Fibroblast of lung (primary cell): ENCODE measurements at regions not wholly inside any gene's neighbourhood (a gene's known extent, or its start where the extent isn't known, plus 50 kb on each side); places are given as distances from the start of the nearest gene placed in this dataset.

Experiments used
- EZH2 ChIP-seq: IDR thresholded peaks from 2 replicates; pipeline ENCODE4 v1.5.1; 2012; ENCODE audit warnings: low read length, control low read depth, mild to moderate bottlenecking; ENCODE audit errors: missing control alignments
- TF ChIP-seq, protein P1 (sequence below), 2 donors: IDR thresholded peaks in 1 of 2; conservative IDR thresholded peaks in 1 of 2; 1 replicate in 1 of 2; 2 replicates in 1 of 2; pipeline ENCODE4 v1.5.1; 2011 to 2012; ENCODE audit warnings: low read length in 2 of 2, control low read depth in 1 of 2, inconsistent platforms in 1 of 2, low read depth in 1 of 2, mild to moderate bottlenecking in 1 of 2

DNA sequence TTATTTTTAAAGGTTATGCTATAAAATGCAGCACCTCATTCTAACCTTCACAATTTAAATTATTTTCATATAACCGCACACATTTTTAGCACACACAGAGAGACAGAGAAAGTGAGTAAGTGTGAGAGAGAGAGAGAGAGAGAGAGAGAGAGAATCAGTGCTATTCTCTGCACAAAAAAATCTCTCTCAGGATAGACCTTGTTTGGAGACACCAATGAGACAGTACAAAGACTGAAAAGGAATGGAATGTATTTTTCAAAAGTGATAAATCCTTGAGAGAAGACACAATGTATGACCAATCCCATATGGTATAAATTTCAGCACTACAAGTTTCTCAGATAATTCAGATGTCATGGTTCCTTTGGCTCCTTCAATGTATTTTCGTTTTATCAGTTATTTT lies 132.1 kb upstream of the PCDH18 start:
- TF ChIP-seq, protein P1, sequence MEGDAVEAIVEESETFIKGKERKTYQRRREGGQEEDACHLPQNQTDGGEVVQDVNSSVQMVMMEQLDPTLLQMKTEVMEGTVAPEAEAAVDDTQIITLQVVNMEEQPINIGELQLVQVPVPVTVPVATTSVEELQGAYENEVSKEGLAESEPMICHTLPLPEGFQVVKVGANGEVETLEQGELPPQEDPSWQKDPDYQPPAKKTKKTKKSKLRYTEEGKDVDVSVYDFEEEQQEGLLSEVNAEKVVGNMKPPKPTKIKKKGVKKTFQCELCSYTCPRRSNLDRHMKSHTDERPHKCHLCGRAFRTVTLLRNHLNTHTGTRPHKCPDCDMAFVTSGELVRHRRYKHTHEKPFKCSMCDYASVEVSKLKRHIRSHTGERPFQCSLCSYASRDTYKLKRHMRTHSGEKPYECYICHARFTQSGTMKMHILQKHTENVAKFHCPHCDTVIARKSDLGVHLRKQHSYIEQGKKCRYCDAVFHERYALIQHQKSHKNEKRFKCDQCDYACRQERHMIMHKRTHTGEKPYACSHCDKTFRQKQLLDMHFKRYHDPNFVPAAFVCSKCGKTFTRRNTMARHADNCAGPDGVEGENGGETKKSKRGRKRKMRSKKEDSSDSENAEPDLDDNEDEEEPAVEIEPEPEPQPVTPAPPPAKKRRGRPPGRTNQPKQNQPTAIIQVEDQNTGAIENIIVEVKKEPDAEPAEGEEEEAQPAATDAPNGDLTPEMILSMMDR (conservative IDR thresholded peaks at IDR 0.05 in 1 of 2, IDR thresholded peaks at IDR 0.05 in 1 of 2; ENCODE audit: low read depth in 1 of 2, low read length in 2 of 2): no peak
- TF ChIP-seq EZH2: no peak
